GM23338 (cell line): ENCODE measurements at regions not wholly inside any gene's neighbourhood (a gene's known extent, or its start where the extent isn't known, plus 50 kb on each side); places are given as distances from the start of the nearest gene placed in this dataset.

ENCODE experiments used
- CTCF ChIP-seq, 2 experiments: fragments of 200-600 bp in 1 of 2; sonication (generic) in 1 of 2; conservative IDR thresholded peaks; 2 replicates each; pipeline versions ENCODE4 v1.5.1 to v1.6.1; 2016 to 2017; ENCODE audit warnings: antibody characterized with exemption in 2 of 2, low read depth in 2 of 2, mild to moderate bottlenecking in 2 of 2, moderate library complexity in 1 of 2
- REST ChIP-seq: IDR thresholded peaks from one replicate; pipeline ENCODE4 v1.6.1; 2018; ENCODE audit warnings: antibody characterized with exemption; ENCODE audit not compliant: unreplicated experiment

GRCh38 chr2:83015900-83016299 is 1443.2 kb downstream of the SUCLG1 start:
- TF ChIP-seq CTCF (conservative IDR thresholded peaks at IDR 0.05; ENCODE audit: low read depth in 2 of 2) (no peak), REST (no peak)
